GM13976 (cell line): ENCODE measurements at regions not wholly inside any gene's neighbourhood (a gene's known extent, or its start where the extent isn't known, plus 50 kb on each side); places are given as distances from the start of the nearest gene placed in this dataset.

ENCODE experiments used
- DNase-seq: peaks from one replicate; pipeline ENCODE4 v3.0.0; 2012; ENCODE audit warnings: low spot score
- in situ Hi-C: fragments of 300-500 bp; cut with MboI; formaldehyde crosslinking; loops from one replicate; pipeline ENCODE4 v1.12.0; 2022; ENCODE audit warnings: low sequenced_read_pairs, mixed read lengths, inconsistent platforms; ENCODE audit not compliant: unreplicated experiment
- TF ChIP-seq, protein P1 (sequence below): IDR thresholded peaks from 2 replicates; pipeline ENCODE4 v1.5.1; 2012; ENCODE audit warnings: borderline replicate concordance, mild to moderate bottlenecking; ENCODE audit not compliant: insufficient read depth; ENCODE audit errors: extremely low read depth, missing control alignments, control extremely low read depth

GRCh38 chr7:32390210-32390609, 100.0 kb downstream of the LSM5 start:
- TF ChIP-seq, protein P1, sequence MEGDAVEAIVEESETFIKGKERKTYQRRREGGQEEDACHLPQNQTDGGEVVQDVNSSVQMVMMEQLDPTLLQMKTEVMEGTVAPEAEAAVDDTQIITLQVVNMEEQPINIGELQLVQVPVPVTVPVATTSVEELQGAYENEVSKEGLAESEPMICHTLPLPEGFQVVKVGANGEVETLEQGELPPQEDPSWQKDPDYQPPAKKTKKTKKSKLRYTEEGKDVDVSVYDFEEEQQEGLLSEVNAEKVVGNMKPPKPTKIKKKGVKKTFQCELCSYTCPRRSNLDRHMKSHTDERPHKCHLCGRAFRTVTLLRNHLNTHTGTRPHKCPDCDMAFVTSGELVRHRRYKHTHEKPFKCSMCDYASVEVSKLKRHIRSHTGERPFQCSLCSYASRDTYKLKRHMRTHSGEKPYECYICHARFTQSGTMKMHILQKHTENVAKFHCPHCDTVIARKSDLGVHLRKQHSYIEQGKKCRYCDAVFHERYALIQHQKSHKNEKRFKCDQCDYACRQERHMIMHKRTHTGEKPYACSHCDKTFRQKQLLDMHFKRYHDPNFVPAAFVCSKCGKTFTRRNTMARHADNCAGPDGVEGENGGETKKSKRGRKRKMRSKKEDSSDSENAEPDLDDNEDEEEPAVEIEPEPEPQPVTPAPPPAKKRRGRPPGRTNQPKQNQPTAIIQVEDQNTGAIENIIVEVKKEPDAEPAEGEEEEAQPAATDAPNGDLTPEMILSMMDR, result no peak
- no peak for DNase-seq
- in situ Hi-C loops, result no loop called here

- in situ Hi-C loops, result no loop called here
- no peak for DNase-seq
- TF ChIP-seq, protein P1, result no peak
These were observed 104.7 kb downstream of the LSM5 start for GRCh38 chr7:32385316-32385956.

GRCh38 chr7:32381024-32381601, 109.1 kb downstream of the LSM5 start:
- TF ChIP-seq, protein P1, result no peak
- DNase-seq, result no peak
- in situ Hi-C loops, result no loop called here

DNA sequence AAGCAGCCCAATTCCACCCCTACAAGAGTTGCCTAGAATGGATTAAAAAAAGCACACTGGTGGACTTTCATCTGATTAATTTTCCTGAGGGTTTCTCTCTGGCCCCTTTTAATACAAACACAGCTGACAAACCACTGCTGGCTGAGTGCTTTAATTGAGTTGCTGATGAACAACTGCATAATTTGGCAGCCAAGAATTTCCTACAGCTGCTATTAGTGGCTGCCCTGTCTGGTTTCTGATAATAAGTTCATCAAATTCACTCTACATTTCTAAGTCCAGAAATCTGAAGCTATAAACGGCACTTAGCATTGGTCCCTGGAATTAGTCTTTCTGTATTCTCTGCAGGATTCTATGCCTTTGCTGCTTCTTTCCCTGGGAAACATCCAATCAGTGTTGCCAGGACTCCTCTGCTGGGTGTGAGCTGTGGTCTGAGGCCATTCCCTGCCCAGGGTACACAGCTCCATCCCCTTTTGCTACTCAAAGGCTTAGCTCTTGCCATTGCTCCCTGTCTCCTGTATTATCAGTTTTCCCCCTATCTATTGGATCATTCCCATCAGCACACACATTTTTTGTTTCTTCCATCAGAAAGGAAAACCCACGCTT, 110.6 kb downstream of the LSM5 start:
- in situ Hi-C loops, result no loop called here
- TF ChIP-seq, protein P1, result no peak
- no peak for DNase-seq

DNA sequence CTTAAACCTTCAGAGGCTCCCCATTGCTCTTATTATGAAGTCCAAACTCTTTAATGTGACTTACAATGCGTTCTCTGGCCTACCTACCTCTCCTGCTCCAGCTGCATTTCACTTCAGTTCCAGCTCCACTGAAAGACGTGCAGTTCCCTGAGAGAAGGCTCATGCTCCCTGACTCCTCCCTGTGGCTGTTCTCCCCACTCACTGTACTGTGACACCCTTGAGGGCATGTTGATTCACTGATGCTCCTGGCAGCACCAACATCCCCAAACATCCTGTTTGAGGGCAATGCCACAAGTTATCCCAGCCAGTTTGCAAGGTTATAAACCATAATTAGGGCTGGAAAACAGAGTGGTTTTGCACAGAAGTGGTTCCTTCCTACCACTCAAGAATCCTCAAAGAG, 111.2 kb downstream of the LSM5 start:
- no peak for DNase-seq
- in situ Hi-C loops, result no loop called here
- TF ChIP-seq, protein P1, result no peak

GRCh38 chr7:32364581-32364980, 125.6 kb downstream of the LSM5 start:
- TF ChIP-seq, protein P1, result no peak
- DNase-seq, result no peak
- in situ Hi-C loops, result no loop called here

- in situ Hi-C loops, result no loop called here
- DNase-seq, result no peak
- TF ChIP-seq, protein P1, result no peak
These were observed 130.1 kb downstream of the LSM5 start for GRCh38 chr7:32360127-32360526.
